ENCODE measurements at regions not wholly inside any gene's neighbourhood (a gene's known extent, or its start where the extent isn't known, plus 50 kb on each side); places are given as distances from the start of the nearest gene placed in this dataset.

GRCh38 chr11:71117311-71117710 is 135.1 kb downstream of the SHANK2 start:
- DNase-seq (ENCODE audit: low spot score in 2 of 2), result no peak
- no peak overlapping the region for H3K4me3 ChIP-seq
- H3K36me3 ChIP-seq, result no peaks in the 10 kb centered on the region
- H3K27me3 ChIP-seq, result peaks cover 16% of the 10 kb centered on the region
- WGBS, result 79% methylated on average over 5 of the region's 5 CpGs
- H3K9me3 ChIP-seq, result no peaks in the 10 kb centered on the region
- TF ChIP-seq POLR2A (IDR thresholded peaks at IDR 0.05) (no peak), POLR2AphosphoS5 (IDR thresholded peaks at IDR 0.05) (no peak), CTCF (IDR thresholded peaks at IDR 0.05) (no peak), EP300 (IDR thresholded peaks at IDR 0.05) (no peak)
- no peaks in the 10 kb centered on the region for H3K4me1 ChIP-seq
- H3K27ac ChIP-seq, result no peak overlapping the region

GRCh38 chr11:71116693-71117040 is 135.7 kb downstream of the SHANK2 start:
- no peak overlapping the region for H3K4me3 ChIP-seq
- no peak overlapping the region for H3K27ac ChIP-seq
- H3K9me3 ChIP-seq, result no peaks in the 10 kb centered on the region
- no peaks in the 10 kb centered on the region for H3K36me3 ChIP-seq
- H3K4me1 ChIP-seq, result no peaks in the 10 kb centered on the region
- peaks cover 22% of the 10 kb centered on the region for H3K27me3 ChIP-seq
- TF ChIP-seq POLR2A (IDR thresholded peaks at IDR 0.05) (no peak), CTCF (IDR thresholded peaks at IDR 0.05) (no peak), POLR2AphosphoS5 (IDR thresholded peaks at IDR 0.05) (no peak), EP300 (IDR thresholded peaks at IDR 0.05) (no peak)
- WGBS, result 84% methylated on average over 8 of the region's 8 CpGs
- no peak for DNase-seq (ENCODE audit: low spot score in 2 of 2)

- TF ChIP-seq EP300 (IDR thresholded peaks at IDR 0.05), result no peak
- no peak for TF ChIP-seq CTCF (IDR thresholded peaks at IDR 0.05)
- no peak for TF ChIP-seq POLR2A (IDR thresholded peaks at IDR 0.05)
- no peak for TF ChIP-seq POLR2AphosphoS5 (IDR thresholded peaks at IDR 0.05)
- no peaks in the 10 kb centered on the region for H3K9me3 ChIP-seq
- WGBS, result 77% methylated on average over 16 of the region's 19 CpGs
- H3K36me3 ChIP-seq, result no peaks in the 10 kb centered on the region
- no peak for DNase-seq (ENCODE audit: low spot score in 2 of 2)
- no peak overlapping the region for H3K27ac ChIP-seq
- peaks cover 28% of the 10 kb centered on the region for H3K27me3 ChIP-seq
- no peaks in the 10 kb centered on the region for H3K4me1 ChIP-seq
- H3K4me3 ChIP-seq, result no peak overlapping the region
Measured at GRCh38 chr11:71115770-71116692, 136.3 kb downstream of the SHANK2 start.

GRCh38 chr11:71114124-71114851 is 138.1 kb downstream of the SHANK2 start:
- no peak for DNase-seq (ENCODE audit: low spot score in 2 of 2)

More at GRCh38 chr11:71114124-71114851, 138.1 kb downstream of the SHANK2 start:
- H3K4me1 ChIP-seq, result no peaks in the 10 kb centered on the region
- 74% methylated on average over 12 of the region's 12 CpGs for WGBS
- no peaks in the 10 kb centered on the region for H3K9me3 ChIP-seq
- H3K4me3 ChIP-seq, result no peak overlapping the region
- peaks cover 43% of the 10 kb centered on the region for H3K27me3 ChIP-seq
- no peaks in the 10 kb centered on the region for H3K36me3 ChIP-seq
- no peak overlapping the region for H3K27ac ChIP-seq
- TF ChIP-seq CTCF (IDR thresholded peaks at IDR 0.05) (no peak), EP300 (IDR thresholded peaks at IDR 0.05) (no peak), POLR2A (IDR thresholded peaks at IDR 0.05) (no peak), POLR2AphosphoS5 (IDR thresholded peaks at IDR 0.05) (no peak)
